IPS DF 6.9 (cell line): ENCODE measurements at regions not wholly inside any gene's neighbourhood (a gene's known extent, or its start where the extent isn't known, plus 50 kb on each side); places are given as distances from the start of the nearest gene placed in this dataset.
"Not testable (repeated sequence)": the region's sequence is repeated elsewhere in the genome, so short reads cannot be mapped to it uniquely, and the experiment has no call there.

ENCODE experiments used
- DNase-seq: peaks from one replicate; pipeline ENCODE4 v3.0.0-alpha.2; 2013; ENCODE audit warnings: low read depth, low spot score
- H3K27ac ChIP-seq: one replicate; pipeline ENCODE4 v1.5.1; 2013; ENCODE audit warnings: low read length, control low read depth
- H3K27me3 ChIP-seq: 2 replicates; pipeline ENCODE4 v1.6.1; 2013; ENCODE audit warnings: mild to moderate bottlenecking, low read length; ENCODE audit not compliant: control insufficient read depth, insufficient read depth
- H3K36me3 ChIP-seq: 2 replicates; pipeline ENCODE4 v1.6.1; 2013; ENCODE audit warnings: low read length; ENCODE audit not compliant: control insufficient read depth, insufficient read depth
- H3K4me1 ChIP-seq: 2 replicates; pipeline ENCODE4 v1.6.1; 2013; ENCODE audit warnings: low read length; ENCODE audit not compliant: control insufficient read depth, insufficient read depth
- H3K4me3 ChIP-seq: 2 replicates; pipeline ENCODE4 v1.5.1; 2013; ENCODE audit warnings: mild to moderate bottlenecking, low read length
- H3K9me3 ChIP-seq: 2 replicates; pipeline ENCODE4 v1.6.1; 2013; ENCODE audit warnings: low read length, inconsistent platforms; ENCODE audit not compliant: control insufficient read depth, insufficient read depth
- WGBS: extraction: QIAGEN DNeasy Blood & Tissue Kit; methylation state at CpG from one replicate; pipeline ENCODE4 v1.1.7; 2013; ENCODE audit warnings: mixed read lengths, missing lambda C conversion rate; ENCODE audit not compliant: insufficient read length, insufficient coverage; 5-methylcytosine and 5-hydroxymethylcytosine counted together

GRCh38 chr16:52114379-52114778 is 432.6 kb downstream of the TOX3 start:
- H3K4me1 ChIP-seq = peaks cover 2% of the 10 kb centered on the region; the same call in 1 of the 2 replicates
- WGBS = no CpG with 5 or more reads among the region's 4 CpGs
- no peaks in the 10 kb centered on the region for H3K36me3 ChIP-seq
- no peaks in the 10 kb centered on the region for H3K9me3 ChIP-seq
- DNase-seq = no peak
- no peak overlapping the region for H3K27ac ChIP-seq
- H3K27me3 ChIP-seq = no peaks in the 10 kb centered on the region
- H3K4me3 ChIP-seq = no peak overlapping the region

DNA sequence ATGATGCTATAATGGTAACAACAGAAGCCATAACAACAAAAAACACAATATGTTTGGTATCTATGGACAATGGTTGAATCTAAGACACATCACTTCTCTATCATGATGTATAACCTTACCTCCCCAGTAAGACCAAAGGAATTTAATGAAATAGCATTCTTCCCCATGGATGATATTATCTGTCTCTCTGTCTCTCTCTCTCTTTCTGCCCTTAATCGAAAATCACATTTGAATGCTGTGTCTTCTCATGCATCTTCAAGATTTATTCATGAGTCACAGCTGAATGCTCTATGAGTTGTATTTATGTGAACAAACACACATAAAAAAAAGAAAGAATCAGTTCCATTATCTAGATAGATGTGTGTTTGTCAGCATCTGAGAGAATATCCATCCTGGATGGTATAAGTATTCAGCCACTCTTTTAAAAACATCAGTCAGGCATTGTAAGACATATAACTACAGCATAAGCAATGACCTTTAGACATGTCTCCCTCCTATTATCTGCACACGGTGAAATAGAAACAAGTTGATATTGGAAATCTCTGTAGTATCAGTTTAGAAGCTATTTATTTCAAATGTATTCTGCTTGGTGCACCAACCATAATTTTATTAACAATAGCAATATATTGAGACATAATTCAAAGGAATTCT is 433.3 kb downstream of the TOX3 start:
- H3K4me3 ChIP-seq = no peak overlapping the region
- H3K9me3 ChIP-seq = no peaks in the 10 kb centered on the region
- DNase-seq = no peak
- H3K27me3 ChIP-seq = no peaks in the 10 kb centered on the region
- H3K27ac ChIP-seq = no peak overlapping the region
- WGBS = no CpG with 5 or more reads among the region's 2 CpGs
- peaks cover 2% of the 10 kb centered on the region; the same call in 1 of the 2 replicates for H3K4me1 ChIP-seq
- no peaks in the 10 kb centered on the region for H3K36me3 ChIP-seq

DNA sequence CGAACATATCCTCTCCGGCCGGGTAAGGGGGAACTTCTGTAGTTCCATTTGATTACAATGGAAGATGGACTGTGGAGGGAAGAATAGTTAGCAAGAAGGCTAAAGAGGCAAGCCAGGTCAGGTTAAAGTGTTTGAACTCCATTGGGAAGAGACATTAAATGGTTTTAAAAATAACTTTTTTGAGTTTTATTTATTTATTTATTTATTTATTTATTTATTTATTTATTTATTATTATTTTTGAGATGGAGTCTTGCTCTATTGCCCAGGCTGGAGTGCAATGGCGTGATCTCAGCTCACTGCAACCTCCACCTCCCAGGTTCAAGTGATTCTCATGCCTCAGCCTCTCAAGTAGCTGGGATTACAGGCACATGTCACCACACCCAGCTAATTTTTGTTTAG is 441.9 kb downstream of the TOX3 start:
- not testable (repeated sequence) for H3K36me3 ChIP-seq, H3K9me3 ChIP-seq, H3K4me1 ChIP-seq, H3K27me3 ChIP-seq, H3K4me3 ChIP-seq, H3K27ac ChIP-seq, DNase-seq
- WGBS = no CpG with 5 or more reads among the region's 4 CpGs

DNA sequence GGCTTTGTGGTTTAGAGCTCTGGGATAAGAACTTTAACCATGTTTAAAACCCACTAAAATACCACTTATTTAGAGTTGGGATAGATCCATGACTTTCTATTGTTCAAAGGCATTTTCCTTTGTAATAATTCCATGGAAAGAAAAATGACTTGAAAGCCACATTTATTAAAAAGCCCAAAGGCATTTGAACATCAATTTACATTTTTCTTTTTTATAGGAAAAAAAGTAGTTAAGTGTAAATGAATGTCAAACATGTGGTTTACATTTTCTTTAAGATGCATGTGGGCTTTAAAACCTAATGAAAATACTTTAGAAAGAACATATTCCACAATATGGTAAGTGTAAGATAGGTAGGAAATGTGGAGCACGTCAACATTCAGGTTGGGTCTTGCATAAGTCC is 443.2 kb downstream of the TOX3 start:
- WGBS = no CpG with 5 or more reads among the region's 1 CpG

GRCh38 chr16:52101246-52101645 is 445.7 kb downstream of the TOX3 start:
- H3K9me3 ChIP-seq = no peaks in the 10 kb centered on the region
- no peak for DNase-seq
- no peaks in the 10 kb centered on the region for H3K4me1 ChIP-seq
- no peaks in the 10 kb centered on the region for H3K27me3 ChIP-seq
- H3K36me3 ChIP-seq = no peaks in the 10 kb centered on the region
- no CpG with 5 or more reads among the region's 3 CpGs for WGBS
- H3K4me3 ChIP-seq = no peak overlapping the region
- H3K27ac ChIP-seq = no peak overlapping the region

More for the DNA sequence above, 443.2 kb downstream of the TOX3 start:
- no peak overlapping the region for H3K4me3 ChIP-seq
- no peaks in the 10 kb centered on the region for H3K27me3 ChIP-seq
- no peak for DNase-seq
- no peaks in the 10 kb centered on the region for H3K4me1 ChIP-seq
- H3K27ac ChIP-seq = no peak overlapping the region
- H3K9me3 ChIP-seq = no peaks in the 10 kb centered on the region
- no peaks in the 10 kb centered on the region for H3K36me3 ChIP-seq

GRCh38 chr16:52099382-52099781 is 447.6 kb downstream of the TOX3 start:
- H3K36me3 ChIP-seq = no peaks in the 10 kb centered on the region
- no peaks in the 10 kb centered on the region for H3K4me1 ChIP-seq
- no peak overlapping the region for H3K4me3 ChIP-seq
- no peaks in the 10 kb centered on the region for H3K27me3 ChIP-seq
- DNase-seq = no peak
- H3K27ac ChIP-seq = no peak overlapping the region
- no peaks in the 10 kb centered on the region for H3K9me3 ChIP-seq
- no CpG with 5 or more reads among the region's 2 CpGs for WGBS

DNA sequence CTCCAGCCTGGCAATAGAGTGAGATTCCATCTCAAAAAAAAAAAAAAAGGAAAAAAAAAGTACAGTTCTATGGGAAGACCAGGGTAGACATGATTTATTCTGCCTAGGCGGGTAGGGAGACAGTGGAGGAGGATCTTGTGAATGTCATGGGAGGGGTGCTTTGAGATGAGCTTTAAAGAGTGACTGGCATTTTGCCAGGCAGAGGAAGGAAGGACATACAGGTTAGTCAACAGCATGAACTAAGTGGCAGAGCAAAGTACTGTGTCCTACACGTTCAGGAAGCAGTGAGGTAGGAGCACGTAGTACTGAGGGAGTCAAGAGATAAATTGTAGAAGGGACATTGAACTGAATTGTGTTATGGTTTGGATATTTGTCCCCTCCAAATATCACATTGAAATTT is 451.5 kb downstream of the TOX3 start:
- no CpG with 5 or more reads among the region's 3 CpGs for WGBS
- no peaks in the 10 kb centered on the region for H3K4me1 ChIP-seq

GRCh38 chr16:52092126-52092525 is 454.8 kb downstream of the TOX3 start:
- Histone ChIP-seq H3K27ac (no peak overlapping the region), H3K4me1 (no peaks in the 10 kb centered on the region), H3K9me3 (no peaks in the 10 kb centered on the region), H3K4me3 (no peak overlapping the region), H3K27me3 (no peaks in the 10 kb centered on the region), H3K36me3 (no peaks in the 10 kb centered on the region)
- no CpG with 5 or more reads among the region's 3 CpGs for WGBS
- DNase-seq = no peak

More for the DNA sequence above, 451.5 kb downstream of the TOX3 start:
- Histone ChIP-seq H3K36me3 (no peaks in the 10 kb centered on the region), H3K9me3 (no peaks in the 10 kb centered on the region), H3K27ac (no peak overlapping the region), H3K27me3 (no peaks in the 10 kb centered on the region), H3K4me3 (no peak overlapping the region)
- no peak for DNase-seq

- no peak for DNase-seq
- no peak overlapping the region for H3K4me3 ChIP-seq
- H3K4me1 ChIP-seq = no peaks in the 10 kb centered on the region
- no peak overlapping the region for H3K27ac ChIP-seq
- no peaks in the 10 kb centered on the region for H3K27me3 ChIP-seq
- no peaks in the 10 kb centered on the region for H3K9me3 ChIP-seq
- no peaks in the 10 kb centered on the region for H3K36me3 ChIP-seq
Measured at GRCh38 chr16:52090080-52090479, 456.9 kb downstream of the TOX3 start.

DNA sequence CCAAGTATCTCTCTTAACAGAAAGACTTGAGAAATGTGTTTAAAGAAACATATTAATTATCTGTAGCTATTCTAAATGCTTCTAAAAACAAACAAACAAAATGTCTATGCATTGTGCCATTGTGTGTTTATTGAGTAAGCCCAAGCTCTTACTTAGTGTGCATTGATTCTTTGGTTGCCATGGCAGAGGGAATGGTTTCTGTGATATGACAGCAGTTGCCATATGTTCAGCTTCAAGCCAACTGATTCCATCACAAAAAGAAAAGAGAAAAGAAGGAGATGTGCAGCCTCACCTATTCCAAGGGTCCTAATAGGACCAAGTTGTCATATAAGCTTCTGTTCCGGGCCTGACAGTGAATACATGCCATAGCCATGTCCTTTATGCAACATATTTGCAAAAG is 457.5 kb downstream of the TOX3 start:
- DNase-seq = no peak
- Histone ChIP-seq H3K4me1 (no peaks in the 10 kb centered on the region), H3K27ac (no peak overlapping the region), H3K27me3 (no peaks in the 10 kb centered on the region), H3K9me3 (no peaks in the 10 kb centered on the region), H3K4me3 (no peak overlapping the region), H3K36me3 (no peaks in the 10 kb centered on the region)
- no CpG with 5 or more reads among the region's 1 CpG for WGBS

GRCh38 chr16:52086901-52087300 is 460.0 kb downstream of the TOX3 start:
- H3K9me3 ChIP-seq = no peaks in the 10 kb centered on the region
- no CpG with 5 or more reads among the region's 1 CpG for WGBS
- no peaks in the 10 kb centered on the region for H3K4me1 ChIP-seq
- no peaks in the 10 kb centered on the region for H3K36me3 ChIP-seq
- no peaks in the 10 kb centered on the region for H3K27me3 ChIP-seq
- no peak overlapping the region for H3K4me3 ChIP-seq
- no peak for DNase-seq
- no peak overlapping the region for H3K27ac ChIP-seq
